ENCODE measurements at regions not wholly inside any gene's neighbourhood (a gene's known extent, or its start where the extent isn't known, plus 50 kb on each side); places are given as distances from the start of the nearest gene placed in this dataset.
"Not testable (repeated sequence)": the region's sequence is repeated elsewhere in the genome, so short reads cannot be mapped to it uniquely, and the experiment has no call there.

DNA sequence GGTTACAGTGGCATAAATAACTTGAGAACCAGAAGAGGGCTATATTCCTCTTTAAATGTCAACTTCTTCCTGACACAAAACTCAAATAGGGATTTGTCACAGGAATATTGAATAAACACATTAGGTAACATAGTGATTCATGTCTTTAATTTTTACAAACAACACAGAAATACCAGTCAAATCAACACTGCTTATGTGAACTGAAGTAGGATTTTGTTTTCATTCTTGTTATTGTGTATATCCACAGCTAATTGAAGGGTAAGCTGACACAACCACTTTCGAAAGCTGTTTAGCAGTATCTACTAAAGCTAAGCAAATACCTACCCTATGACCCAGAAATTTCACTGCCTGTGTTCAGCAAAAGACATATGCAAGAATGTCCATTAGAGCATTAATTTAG lies 120.4 kb upstream of the EOLA2 start:
- no peak for DNase-seq

- no peak for DNase-seq
Measured at GRCh38 chrX:150060406-150060805, 122.1 kb upstream of the EOLA2 start.

GRCh38 chrX:150062292-150063137 lies 124.2 kb upstream of the EOLA2 start:
- DNase-seq: no peak

DNA sequence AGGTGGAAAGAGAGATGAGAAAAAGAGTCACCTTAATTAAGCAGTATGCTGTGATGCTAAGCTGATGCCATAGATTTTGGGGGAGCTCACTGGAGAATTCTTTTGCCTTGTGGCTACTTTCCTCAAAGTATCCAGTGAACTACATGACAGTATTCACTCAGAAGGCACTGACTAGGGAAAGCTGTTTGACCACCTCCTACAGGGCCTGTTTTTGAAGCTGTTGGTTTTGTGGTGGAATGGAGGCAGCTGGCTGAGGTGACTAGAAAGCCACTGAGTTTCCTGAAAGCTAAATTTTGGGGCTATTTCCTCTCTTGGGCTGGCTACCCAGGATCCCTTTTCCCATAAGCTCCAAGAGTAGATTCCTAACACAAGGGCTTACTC lies 124.8 kb upstream of the EOLA2 start:
- DNase-seq: no peak

GRCh38 chrX:150063674-150064073 lies 125.4 kb upstream of the EOLA2 start:
- no peak for DNase-seq

GRCh38 chrX:150074175-150074574 lies 135.9 kb upstream of the EOLA2 start:
- DNase-seq: no peak

DNA sequence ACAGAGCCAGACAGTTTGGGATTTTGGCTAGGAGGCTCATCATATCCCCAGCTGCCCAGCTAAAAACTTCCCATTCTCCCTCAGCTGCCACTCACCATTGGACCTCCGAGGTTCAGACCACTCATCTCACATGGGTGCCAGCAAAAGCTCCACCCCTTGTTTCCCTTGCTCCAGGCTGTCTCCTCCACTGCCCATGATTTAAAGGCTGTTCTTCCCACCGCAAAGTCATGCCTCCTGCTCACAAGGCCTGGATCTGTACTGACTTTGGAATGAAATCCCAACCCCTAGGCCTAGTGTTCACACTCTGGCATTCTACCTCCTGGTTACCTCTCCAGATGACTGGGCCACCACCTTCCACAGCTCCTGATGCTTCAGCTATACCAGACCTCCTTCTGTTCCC lies 142.2 kb upstream of the EOLA2 start:
- no peak for DNase-seq

DNA sequence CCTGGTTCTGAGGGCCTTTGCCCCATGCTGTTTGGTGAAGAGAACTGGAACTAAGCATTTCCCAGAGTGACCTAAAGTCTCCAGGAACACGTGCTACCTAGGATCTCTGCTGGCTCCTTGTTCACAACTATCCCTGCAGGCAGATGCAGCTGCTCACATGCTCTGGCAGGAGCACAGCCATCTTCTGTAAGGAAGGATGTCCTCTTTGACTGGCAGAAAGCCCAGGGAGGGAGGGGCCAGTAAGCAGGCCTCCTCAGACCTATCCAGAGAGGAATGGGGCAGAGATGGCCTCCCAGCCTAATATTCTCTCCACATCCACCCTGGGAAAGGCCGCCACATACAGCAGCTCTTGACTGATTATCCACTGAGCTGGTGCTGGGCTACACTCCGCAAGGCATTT lies 142.8 kb upstream of the EOLA2 start:
- no peak for DNase-seq

DNA sequence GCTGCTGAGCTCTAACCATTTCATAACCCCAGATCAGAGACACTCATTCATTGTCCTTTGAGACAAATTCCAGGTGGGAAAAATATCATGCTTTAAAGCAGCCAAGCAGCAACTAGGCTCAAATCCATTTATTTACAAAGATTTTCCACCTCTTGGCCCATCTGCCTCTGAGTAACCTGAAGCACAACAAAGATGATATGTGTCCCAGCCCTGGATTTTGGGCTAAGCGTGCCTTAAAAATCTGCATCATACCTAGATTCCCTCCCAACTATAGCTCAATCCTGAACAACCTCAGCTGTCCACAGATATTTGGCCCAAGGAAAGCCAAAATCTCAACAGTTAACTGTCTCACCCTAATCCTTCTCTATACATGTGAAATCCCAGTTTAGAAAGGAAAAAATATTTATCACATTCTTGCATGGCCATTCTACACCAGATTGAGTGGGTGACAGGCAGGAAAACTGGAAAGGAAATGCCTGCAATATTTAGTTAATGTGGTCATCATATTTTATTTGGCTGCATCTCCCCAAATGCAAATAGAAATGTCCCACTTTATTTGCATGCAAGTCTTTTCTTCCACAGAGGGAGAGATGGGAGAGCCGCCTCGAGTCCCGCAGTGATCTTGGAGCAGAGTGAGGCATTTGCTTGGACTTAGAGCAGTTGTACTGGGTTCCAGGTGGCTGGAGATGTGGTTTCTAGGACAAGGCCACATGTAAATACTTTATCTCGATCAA lies 146.4 kb upstream of the EOLA2 start:
- DNase-seq: no peak

DNA sequence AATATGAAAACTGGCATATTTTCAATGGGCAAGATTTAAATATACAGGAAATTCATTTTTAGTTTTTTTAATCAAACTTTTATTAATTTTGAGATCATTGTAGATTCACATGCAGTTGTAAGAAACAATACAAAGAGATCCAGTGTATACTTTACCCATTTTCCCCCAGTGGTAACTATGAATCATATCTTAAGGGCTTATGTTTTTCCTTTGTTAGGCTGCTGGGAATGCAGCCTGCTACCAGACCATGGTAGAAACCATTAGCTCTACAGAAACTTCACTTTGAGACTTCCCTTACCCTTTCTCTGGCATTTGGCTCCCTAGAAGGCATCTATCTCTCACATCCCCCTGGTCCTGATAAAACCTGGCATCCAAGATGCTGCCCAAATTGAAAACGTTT lies 147.6 kb upstream of the EOLA2 start:
- DNase-seq: no peak

DNA sequence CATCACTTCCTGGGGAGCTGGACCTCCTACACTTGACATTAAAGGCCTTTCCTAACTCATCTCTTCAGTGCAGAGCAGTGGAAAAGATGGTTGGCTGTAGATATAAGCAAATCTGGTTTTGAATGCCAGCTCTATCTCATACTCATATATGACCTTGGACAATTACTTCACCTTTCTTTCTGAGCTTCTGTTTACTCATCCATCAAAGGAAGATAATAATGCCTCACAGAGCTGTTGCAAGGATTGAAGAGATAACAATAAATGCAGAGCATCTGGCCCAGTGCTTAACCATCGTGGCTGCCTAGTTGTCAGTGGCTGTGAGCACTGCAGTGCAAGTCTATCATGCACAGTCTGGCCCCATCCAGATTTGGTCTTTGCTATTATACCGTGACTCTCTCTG lies 148.1 kb upstream of the EOLA2 start:
- no peak for DNase-seq

DNA sequence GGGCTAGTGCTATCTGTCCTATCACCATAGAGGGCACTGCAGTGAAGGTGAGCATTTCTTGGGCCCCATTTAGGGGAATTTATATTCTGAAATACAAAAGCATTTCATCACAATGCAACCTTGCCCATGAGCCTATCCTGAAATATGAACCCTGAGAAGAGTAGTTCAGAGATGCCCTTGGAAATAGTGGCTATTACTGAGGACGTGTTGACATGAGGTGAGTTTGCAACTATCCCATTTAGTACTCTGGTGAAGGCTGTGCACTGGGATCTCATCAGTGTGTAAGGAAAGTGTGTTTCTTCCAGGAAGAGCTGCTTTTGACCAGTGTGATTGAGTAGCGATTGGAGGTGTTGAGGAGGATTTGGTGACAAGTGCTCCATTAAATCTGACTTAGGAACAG lies 149.3 kb upstream of the EOLA2 start:
- no peak for DNase-seq

DNA sequence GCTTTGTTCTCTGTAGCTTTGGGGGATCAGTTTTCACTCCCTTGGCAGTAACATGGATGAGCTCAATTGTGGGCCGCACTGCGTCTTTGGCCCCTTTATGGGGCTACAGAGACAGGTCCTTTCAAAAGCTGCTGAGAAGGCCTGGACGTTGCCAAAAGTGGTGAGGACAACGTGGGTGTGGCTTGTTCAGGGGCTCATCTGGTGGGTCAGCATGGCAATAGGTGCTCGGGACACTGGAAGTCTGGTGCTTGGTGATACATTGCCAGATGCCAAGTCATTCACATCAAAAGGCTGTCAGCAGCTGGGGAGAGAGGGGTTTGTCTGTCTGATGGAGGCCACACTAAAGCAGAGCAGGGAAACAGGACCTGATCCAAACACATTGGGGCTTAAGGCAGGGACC lies 149.8 kb upstream of the EOLA2 start:
- DNase-seq: no peak

- DNase-seq: no peak
Measured at GRCh38 chrX:150088766-150089518, 150.7 kb upstream of the EOLA2 start.

- not testable (repeated sequence) for DNase-seq
Measured at GRCh38 chrX:150091300-150091699, 153.0 kb upstream of the EOLA2 start.

DNA sequence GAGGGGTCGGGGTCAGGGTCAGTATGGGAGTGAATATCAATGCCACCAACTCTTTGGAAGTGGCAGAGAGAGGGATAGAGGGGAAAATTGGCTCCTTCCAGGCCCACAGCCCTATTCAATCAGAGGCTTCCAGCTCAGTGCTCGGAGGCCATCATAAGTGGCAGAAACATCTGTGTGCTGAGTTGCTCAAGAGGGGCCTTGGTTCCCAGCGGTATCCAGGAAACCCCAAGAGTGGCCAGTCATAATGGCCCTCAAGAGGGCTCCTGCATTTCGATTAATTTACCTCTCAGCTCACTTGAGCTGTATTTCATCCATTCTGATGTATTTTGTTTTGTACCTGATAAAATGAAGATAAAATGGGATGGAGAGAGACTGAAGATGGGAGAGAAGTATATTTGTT lies 154.3 kb upstream of the EOLA2 start:
- DNase-seq: no peak

DNA sequence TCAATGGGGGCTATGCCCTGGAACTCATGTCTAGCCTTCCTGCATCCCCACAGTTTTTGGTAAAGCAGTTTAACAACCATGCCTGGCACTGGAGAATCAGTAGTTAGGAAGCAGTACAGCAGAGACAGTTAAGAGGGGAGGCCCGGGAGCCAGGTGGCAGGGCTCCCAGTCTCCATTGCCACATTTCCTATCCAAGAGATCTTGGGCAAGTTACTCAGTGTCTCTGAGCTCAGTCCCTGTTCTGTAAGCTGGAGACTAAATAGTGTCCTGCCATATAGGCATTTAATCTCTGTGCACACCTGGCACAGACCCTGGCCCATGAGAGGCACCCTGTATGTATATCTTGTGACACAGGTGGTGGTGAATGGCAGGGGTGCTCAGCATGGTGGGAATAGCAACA lies 156.1 kb upstream of the EOLA2 start:
- DNase-seq: no peak

DNA sequence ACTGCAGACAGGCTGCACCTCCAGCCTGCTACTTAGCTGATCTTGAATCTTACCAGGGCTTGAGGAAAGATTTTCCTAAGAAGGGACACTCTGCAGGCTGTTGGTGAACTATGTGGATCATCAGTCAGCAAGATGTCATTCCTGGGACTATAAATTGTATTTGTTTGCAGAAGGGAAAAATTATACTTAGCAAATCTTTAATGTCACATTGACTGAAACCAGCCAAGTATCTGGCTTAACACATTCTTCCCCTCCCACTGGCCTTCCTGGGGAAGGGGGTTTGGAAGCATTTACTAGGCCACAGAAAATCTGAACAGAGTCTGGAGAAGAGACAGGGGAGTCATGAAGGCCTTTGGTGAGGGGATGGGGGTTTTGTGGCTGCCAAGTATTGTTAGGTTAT lies 156.7 kb upstream of the EOLA2 start:
- no peak for DNase-seq

DNA sequence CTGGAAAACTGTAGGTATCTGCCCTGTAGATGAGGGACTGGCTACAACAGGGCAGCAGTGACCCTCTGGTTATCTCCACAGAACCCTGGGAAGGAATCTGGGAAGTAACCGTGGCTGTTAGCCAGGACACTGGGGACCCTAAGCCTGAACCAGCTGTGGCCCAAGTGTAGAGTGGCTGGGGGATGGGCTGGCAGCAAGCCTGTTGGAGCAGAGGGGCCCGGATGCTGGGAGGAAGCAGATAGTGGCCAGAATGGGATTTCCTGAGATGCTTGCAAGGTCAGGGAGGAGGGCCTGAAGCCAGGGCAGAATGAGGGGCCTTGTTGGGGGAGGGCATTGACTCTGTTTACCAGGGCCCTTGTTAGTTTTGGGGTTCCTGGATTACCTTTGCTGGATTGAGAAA lies 161.0 kb upstream of the EOLA2 start:
- no peak for DNase-seq

DNA sequence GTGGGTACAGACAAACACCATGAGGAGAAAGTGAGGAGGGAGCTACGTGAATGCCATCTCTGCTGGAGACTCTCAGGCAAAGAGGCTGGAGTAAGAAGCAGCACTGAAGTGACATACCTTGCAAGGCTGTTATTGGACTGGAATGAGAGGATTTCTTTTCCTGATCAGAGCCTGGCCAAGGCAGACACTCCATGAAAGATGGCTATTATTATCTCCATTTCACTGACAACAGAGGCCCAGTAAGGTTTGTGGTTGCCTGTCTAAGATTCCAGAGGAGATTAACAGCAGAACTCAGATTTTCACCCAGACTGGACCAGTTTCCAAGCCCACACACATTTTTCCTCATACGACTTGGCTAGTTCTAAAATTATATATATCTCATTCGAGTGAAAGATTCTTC lies 162.0 kb upstream of the EOLA2 start:
- no peak for DNase-seq

- DNase-seq: no peak
Measured at GRCh38 chrX:150118476-150118875, 180.2 kb upstream of the EOLA2 start.

GRCh38 chrX:150119323-150119722 lies 181.0 kb upstream of the EOLA2 start:
- no peak for DNase-seq

GRCh38 chrX:150125045-150125444 lies 186.8 kb upstream of the EOLA2 start:
- DNase-seq: not testable (repeated sequence)

- DNase-seq: no peak
Measured at GRCh38 chrX:150127216-150127615, 188.9 kb upstream of the EOLA2 start.

All from hippocampal formation (tissue), 2 donors.